Lung (tissue), 11 donors: ENCODE measurements at regions not wholly inside any gene's neighbourhood (a gene's known extent, or its start where the extent isn't known, plus 50 kb on each side); places are given as distances from the start of the nearest gene placed in this dataset.

Experiments used
- ATAC-seq: fragments of 200-7000 bp; cut with Tn5 transposase; one replicate; pipeline ENCODE4 v1.9.1; 2020; ENCODE audit warnings: moderate number of reproducible peaks; ENCODE audit not compliant: insufficient read depth, low FRiP score
- DNase-seq, 3 donors: peaks; one replicate each; pipeline ENCODE4 v3.0.0-alpha.2; 2013 to 2017
- H3K27ac ChIP-seq, 2 donors: one replicate each; pipeline ENCODE4 v1.5.1; 2013; ENCODE audit warnings: mild to moderate bottlenecking in 2 of 2, moderate library complexity in 2 of 2, control low read depth in 1 of 2, inconsistent platforms in 1 of 2, low read depth in 1 of 2, low read length in 1 of 2
- H3K27me3 ChIP-seq, 3 donors: one replicate each; pipeline ENCODE4 v1.5.1; 2013; ENCODE audit warnings: low read length in 2 of 3; ENCODE audit not compliant: control insufficient read depth in 3 of 3, insufficient read depth in 3 of 3
- H3K36me3 ChIP-seq, 4 donors: one replicate each; pipeline ENCODE4 v1.5.1; 2013; ENCODE audit warnings: low read length in 4 of 4, mild to moderate bottlenecking in 1 of 4, moderate library complexity in 1 of 4; ENCODE audit not compliant: control insufficient read depth in 4 of 4, insufficient read depth in 4 of 4
- H3K4me1 ChIP-seq, 5 donors: one replicate each; pipeline ENCODE4 v1.5.1; 2013; ENCODE audit warnings: low read length in 5 of 5, mild to moderate bottlenecking in 2 of 5, moderate library complexity in 1 of 5; ENCODE audit not compliant: control insufficient read depth in 5 of 5, insufficient read depth in 5 of 5
- H3K4me3 ChIP-seq: one replicate; pipeline ENCODE4 v1.5.1; 2013; ENCODE audit warnings: mild to moderate bottlenecking, control low read depth, moderate library complexity
- H3K9ac ChIP-seq, 2 donors: one replicate each; pipeline ENCODE4 v1.5.1; 2013; ENCODE audit warnings: low read length in 2 of 2, control low read depth in 1 of 2; ENCODE audit not compliant: insufficient read depth in 1 of 2
- H3K9me3 ChIP-seq, 4 donors: one replicate each; pipeline ENCODE4 v1.5.1; 2013; ENCODE audit warnings: low read length in 3 of 4, mild to moderate bottlenecking in 1 of 4, moderate library complexity in 1 of 4; ENCODE audit not compliant: control insufficient read depth in 4 of 4, insufficient read depth in 3 of 4
- WGBS, 2 donors: extraction: QIAGEN DNeasy Blood & Tissue Kit; methylation state at CpG; one replicate each; pipeline ENCODE4 v1.1.7; 2013; 5-methylcytosine and 5-hydroxymethylcytosine counted together
- TF ChIP-seq, protein P1 (sequence below): IDR thresholded peaks from 2 replicates; pipeline ENCODE4 v1.5.1; 2012; ENCODE audit warnings: mild to moderate bottlenecking; ENCODE audit errors: control extremely low read depth, extremely low read depth
- donor health status: control.
- donor health status: control.
- donor health status: Bipolar disorder and iron deficiency.
- donor health status: healthy.
- donor health status: DM: yes; HTN: yes; CAD: no.

DNA sequence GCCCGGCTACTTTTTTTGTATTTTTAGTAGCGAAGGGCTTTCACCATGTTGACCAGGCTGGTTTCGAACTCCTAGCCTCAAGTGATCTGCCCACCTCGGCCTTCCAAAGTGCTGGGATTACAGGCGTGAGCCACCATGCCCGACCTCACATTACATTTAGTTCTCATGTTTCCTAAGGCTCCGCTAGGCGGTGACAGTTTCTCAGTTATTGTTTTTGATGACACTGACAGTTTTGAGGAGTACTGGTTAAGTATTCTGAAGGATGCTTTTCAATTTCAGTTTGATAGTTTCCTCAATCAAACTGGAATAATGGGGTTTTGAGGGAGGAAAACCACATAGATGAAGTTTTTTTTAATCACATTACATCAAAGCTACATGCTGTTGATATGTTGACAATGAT lies 1028.5 kb downstream of the CDH8 start:
- H3K27me3 ChIP-seq: no peaks in the 10 kb centered on the region
- H3K4me3 ChIP-seq: no peak overlapping the region
- H3K9ac ChIP-seq: no peak overlapping the region
- no peak for DNase-seq
- H3K27ac ChIP-seq: no peak overlapping the region
- no peaks in the 10 kb centered on the region for H3K36me3 ChIP-seq
- 88 to 90% methylated on average over 8 of the region's 8 CpGs for WGBS, 2 donors
- peaks cover 0 to 2% (median 0%) of the 10 kb centered on the region in 4 donors for H3K9me3 ChIP-seq
- ATAC-seq: no peak
- H3K4me1 ChIP-seq: no peaks in the 10 kb centered on the region
- TF ChIP-seq, protein P1, sequence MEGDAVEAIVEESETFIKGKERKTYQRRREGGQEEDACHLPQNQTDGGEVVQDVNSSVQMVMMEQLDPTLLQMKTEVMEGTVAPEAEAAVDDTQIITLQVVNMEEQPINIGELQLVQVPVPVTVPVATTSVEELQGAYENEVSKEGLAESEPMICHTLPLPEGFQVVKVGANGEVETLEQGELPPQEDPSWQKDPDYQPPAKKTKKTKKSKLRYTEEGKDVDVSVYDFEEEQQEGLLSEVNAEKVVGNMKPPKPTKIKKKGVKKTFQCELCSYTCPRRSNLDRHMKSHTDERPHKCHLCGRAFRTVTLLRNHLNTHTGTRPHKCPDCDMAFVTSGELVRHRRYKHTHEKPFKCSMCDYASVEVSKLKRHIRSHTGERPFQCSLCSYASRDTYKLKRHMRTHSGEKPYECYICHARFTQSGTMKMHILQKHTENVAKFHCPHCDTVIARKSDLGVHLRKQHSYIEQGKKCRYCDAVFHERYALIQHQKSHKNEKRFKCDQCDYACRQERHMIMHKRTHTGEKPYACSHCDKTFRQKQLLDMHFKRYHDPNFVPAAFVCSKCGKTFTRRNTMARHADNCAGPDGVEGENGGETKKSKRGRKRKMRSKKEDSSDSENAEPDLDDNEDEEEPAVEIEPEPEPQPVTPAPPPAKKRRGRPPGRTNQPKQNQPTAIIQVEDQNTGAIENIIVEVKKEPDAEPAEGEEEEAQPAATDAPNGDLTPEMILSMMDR: no peak

DNA sequence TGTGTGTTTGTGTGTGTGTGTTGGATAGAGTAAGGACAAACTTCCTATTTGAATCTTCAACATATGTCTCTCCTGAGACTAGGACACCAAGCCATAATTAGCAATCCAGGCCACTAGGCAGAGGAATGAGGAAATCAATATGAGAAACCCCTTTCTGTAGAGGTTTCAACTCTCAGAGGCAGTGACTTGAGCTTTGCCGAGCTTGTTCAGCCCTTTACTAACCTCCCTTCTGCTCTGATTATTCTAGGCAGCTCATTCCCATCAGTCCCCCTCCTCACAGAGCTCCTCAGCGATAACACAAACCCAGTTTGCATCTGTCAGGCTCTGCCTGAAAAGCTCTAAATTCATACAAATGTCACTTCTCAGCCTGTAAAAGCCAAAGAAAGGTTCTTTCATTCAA lies 1030.3 kb downstream of the CDH8 start:
- H3K4me3 ChIP-seq: no peak overlapping the region
- no peak overlapping the region for H3K27ac ChIP-seq
- TF ChIP-seq, protein P1: no peak
- H3K27me3 ChIP-seq: no peaks in the 10 kb centered on the region
- H3K9me3 ChIP-seq: peaks cover 0 to 2% (median 0%) of the 10 kb centered on the region in 4 donors
- WGBS, 2 donors: 58 to 80% methylated on average over 2 of the region's 2 CpGs
- no peaks in the 10 kb centered on the region for H3K36me3 ChIP-seq
- H3K9ac ChIP-seq: no peak overlapping the region
- H3K4me1 ChIP-seq: peaks cover 0 to 4% (median 0%) of the 10 kb centered on the region in 5 donors
- DNase-seq: no peak
- ATAC-seq: no peak

DNA sequence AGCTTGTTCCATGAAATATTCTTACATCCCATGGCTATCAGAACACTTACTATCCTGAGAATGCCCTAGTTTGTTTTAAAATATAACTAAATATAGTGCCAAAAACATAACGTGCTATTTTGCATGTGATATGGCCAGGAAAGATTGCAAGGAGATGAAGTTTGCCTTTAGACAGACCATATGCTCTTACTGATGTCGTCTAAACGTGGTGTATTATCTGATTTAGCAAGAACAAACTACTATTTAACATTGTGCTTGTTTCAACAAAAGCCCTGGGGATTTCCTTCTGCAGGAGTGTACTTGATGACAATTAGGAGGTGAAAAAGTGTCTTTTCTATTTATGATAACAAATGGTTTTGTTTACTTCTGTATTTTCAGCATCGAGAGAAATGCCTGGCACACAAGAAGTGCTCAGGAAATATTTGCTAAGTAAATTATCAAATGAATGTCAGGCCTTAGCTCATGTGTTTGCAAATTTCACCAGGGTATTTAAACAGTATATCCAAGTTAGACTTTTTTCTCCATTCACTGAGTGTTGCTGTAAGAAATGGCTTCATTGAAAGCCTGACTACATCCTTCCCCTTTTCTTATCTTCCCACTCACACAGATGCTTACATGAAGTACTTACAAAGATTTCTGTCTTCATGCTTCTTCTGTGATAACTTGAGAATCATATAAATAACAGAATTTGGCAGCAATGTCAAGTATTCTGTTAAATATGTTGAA lies 1033.6 kb downstream of the CDH8 start:
- H3K36me3 ChIP-seq: no peaks in the 10 kb centered on the region
- no peak for ATAC-seq
- peaks cover 0 to 4% (median 0%) of the 10 kb centered on the region in 5 donors for H3K4me1 ChIP-seq
- H3K27ac ChIP-seq: no peak overlapping the region
- no peaks in the 10 kb centered on the region for H3K27me3 ChIP-seq
- no peak overlapping the region for H3K4me3 ChIP-seq
- H3K9me3 ChIP-seq: no peaks in the 10 kb centered on the region
- H3K9ac ChIP-seq: no peak overlapping the region
- TF ChIP-seq, protein P1: no peak
- DNase-seq: peak in 2 of 3 donors; percentile 31 to 67
- WGBS, 2 donors: 3 to 4% methylated on average over 4 of the region's 4 CpGs

DNA sequence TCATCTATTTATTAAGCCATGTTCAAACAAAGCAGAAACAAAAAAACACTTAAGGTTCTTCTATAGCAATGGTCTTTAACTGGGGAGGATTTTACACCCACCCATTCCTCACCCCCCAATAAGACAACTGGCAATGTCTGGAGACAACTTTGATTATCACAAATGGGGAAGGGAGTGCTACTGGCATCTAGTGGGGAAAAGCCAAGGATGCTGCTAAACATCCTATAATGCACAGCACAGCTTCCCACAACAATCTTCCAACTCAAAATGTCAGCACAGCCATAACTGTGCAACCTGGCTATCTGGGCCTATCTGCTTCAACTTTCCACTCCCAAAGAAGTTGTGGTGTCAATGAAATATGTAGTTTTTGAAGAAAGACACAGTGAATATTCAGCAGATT lies 1044.4 kb downstream of the CDH8 start:
- TF ChIP-seq, protein P1: no peak
- no peaks in the 10 kb centered on the region for H3K36me3 ChIP-seq
- H3K9me3 ChIP-seq: no peaks in the 10 kb centered on the region
- no peak overlapping the region for H3K27ac ChIP-seq
- no peak overlapping the region for H3K4me3 ChIP-seq
- no peak for ATAC-seq
- H3K9ac ChIP-seq: no peak overlapping the region
- no peaks in the 10 kb centered on the region for H3K4me1 ChIP-seq
- H3K27me3 ChIP-seq: no peaks in the 10 kb centered on the region
- no peak for DNase-seq
